Middle frontal gyrus (tissue), 1 donor: ENCODE measurements at regions not wholly inside any gene's neighbourhood (a gene's known extent, or its start where the extent isn't known, plus 50 kb on each side); places are given as distances from the start of the nearest gene placed in this dataset.

Source experiments
- DNase-seq: peaks from one replicate; pipeline ENCODE4 v3.0.0-alpha.2; 2015; ENCODE audit warnings: low spot score; ENCODE audit errors: extremely low spot score

DNA sequence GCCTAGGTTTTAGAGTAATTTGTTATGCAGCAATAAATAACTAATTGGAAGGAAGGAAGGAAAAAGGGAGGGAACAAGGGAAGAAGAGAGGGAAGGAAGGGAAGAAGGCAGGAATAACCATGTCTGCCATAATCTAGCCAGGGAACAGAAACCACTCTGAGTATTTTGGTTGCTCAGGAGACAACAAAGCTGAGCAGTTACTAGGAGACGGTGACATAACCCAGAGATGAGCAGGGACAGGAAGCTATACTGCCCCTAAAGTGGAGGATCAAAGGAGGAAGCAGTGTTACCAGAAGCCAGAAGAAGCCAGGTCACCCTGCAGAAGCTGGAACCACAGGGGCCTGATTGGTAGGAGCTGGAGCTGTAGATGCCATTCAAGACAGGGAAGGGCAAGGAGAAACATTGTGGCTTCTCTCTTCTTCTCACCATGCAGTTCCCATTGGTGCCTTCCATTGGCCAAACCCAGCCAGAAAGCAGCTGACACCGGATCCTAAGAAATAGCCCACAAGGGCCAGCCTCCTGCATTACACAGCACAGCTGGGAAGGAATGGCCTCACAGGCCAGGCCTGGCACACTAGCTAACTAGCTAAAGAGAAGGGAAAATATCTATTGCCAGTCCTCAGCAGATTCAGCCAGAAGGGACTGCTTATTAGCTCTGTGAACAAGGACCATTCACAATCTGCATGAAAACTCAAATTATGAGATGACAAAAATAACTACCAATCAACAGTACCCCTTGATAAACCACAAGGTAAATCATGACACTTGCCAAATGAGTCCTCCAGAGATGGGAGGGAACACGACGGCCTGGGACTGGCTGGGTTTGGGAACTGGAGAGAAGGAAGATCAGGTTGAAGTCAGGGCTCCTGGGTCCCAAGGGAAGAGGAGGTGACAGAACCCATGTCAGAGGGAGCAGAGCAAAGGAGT, 184.5 kb upstream of the NFE2L3 start:
- no peak for DNase-seq

DNA sequence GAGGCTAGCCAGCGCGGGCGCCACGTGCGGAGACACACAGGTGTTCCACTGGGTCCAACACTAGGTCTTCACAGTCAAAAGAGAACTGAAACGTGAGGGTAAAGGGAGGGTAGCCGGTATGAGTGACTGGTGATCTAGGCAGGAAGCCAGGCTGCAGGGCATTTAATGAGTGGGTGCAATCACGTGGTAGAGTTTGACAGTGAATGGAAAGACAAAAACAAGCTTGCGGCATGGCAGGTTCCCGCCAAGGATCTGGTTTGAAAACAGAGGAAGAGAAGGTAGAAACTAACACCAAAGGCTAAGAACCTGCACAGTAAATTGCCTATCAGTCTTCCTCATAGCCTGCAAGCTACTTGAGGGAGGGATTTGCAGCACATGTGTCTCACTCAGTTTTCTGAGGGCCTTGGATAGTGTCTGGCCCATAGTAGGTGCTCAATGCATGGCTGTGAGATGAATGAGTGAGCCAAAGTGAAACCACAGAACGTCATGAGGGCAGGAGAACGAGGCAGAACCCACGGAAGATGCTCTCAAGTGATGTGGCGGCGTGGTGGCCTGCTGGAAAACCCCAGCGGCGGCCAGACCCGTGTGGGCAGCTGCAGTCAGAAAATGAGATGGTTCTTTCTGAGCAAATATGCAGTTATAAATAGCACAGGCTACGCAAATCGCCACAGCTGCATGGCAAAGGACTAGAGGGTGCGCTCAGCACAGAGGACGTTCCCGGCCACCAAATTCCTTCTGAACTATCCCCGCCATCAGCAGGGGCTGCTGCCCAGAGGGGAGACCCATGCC, 183.6 kb upstream of the NFE2L3 start:
- no peak for DNase-seq

DNA sequence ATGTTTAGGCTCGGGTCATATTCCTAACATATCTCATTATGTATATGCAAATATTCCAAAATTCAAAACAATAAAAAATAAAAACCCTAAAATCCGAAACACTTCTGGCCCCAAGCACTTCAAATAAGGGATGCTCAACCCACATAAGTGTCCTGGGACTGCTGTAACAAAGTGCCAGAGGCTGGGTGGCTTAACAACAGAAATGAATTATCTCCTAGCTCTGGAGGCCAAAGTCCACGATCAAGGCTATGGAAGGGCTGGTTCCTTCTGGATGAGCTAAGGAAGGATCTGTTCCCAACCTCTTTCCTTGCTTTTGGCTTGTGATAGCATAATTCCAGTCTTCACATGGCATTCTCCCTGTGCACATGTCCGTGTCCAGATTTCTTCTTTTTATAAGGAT, 181.6 kb upstream of the NFE2L3 start:
- DNase-seq: no peak

DNA sequence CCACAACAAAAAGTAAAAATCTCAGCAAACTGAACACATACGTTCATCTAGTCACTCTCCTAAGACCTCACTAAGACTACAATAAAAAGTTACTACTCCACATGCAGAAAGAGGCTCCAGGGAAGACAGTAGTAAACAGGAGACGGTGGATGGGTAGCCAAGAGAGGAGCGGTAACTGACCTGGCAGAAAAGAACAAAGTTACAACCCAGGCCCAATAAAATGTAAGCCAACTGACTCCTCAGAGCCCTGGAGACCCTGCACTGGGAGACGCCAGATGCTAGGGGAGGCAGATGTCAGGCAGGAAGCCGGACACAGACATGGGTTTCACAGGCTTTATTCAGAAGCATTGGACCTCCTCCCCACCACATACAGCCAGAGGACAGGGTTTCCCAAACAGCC, 181.1 kb upstream of the NFE2L3 start:
- DNase-seq: no peak

DNA sequence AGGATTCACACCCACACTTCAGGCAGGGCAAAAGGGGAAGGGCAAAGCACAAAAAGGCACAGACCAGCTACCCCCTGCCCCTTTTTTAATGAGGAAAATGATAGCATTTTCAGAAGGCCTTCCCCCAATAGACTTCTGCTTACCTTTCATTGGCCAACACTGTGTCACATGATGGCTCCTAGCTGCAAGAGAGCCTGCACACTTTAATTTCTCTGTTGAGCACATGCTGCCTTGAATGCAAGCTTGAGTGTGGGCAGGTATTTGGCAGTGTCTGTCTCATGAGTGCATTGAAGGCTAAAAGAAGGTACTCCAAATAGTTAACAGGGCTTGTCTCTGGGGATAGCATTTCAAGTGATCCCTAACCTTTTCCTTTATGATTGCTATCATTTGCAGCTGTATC, 175.4 kb upstream of the NFE2L3 start:
- DNase-seq: no peak

DNA sequence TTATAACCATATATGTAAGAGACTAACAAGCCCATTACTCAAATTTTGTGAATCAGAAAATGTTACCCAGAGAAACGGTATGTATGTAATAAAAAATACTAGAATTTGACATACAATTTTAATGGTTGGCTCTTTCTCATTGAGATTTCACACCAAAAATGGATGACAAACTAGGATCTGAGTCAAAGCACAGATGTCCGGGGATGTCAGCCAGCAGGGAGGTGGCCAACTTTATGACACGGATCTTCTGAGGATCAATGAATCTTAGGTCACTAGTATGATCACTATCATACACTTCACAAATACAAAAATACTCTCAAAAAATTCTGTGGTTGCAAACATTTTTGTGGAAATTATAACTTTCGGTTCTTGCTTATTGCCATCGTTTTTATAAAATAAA, 173.5 kb upstream of the NFE2L3 start:
- DNase-seq: no peak

DNA sequence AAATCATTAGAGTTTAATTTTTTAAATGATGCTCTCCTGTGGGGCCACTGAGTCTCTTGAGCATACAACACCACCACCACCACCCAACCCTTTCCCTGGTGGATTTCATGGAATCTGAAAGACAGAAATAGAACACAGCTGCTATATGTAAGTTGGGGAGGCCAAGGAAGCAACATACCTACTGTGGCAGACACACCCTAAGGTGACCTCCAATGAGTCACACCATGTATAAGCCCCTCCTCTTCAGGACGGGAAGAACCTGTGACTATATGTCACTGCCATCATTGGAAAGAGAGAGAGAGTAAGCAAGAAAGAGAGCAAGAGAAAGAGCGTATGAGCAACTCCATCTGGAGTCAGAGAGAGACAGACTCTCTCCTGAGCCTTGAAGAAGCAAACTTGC, 172.4 kb upstream of the NFE2L3 start:
- no peak for DNase-seq

DNA sequence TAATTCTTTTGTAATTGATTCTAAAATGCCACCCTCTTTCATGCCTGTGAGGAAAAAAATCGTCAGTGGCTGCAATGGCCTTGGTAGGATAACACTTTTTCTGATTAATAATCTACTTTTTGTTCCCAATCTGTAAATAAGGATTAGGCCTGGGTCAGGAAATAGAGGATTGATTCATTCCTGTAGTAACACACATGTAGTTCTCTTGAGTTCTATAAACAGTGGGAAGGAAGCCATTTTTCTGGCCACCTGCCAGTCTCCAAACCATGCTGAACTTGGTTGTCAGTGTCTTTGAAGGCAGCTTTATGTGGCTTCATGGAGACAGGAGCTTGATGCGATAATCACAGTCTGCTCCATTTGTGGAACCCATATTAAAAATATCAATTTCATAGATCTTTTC, 169.3 kb upstream of the NFE2L3 start:
- no peak for DNase-seq

DNA sequence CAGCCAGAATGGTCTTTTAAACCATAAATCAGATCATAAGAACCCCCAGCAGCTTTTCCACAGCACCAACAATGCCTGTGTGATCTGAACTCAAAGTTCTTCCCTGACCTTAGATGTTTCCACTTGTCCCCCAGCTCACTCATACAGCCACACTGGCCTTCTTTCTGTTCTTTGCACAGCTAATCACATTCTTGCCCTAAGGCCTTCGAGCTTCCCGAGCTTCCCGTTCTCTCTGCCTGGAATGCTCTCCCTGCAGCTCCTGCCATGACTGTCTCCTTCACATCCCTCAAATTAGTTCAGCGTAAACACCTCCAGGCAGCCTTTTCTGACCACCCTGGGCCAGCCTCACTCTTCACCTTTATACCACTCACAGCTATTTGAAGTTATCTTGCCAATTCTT, 166.8 kb upstream of the NFE2L3 start:
- no peak for DNase-seq

DNA sequence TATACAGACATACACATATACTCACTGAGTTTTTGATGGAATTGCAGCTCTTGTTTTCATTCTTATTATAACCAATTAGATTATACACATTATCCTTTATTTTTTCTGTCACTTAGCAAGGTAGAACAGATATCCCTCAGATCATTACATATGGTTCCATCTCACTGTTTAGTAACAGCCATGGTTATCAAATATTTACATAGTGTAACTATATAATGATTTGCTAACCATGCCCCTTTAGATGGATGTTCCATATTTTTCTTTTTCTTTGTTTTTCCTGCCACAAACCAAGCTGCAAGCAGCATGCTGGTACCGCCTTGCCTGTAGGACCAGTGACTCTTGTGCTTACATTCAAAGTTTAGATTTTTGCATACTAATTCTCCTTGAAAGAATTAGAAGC, 163.4 kb upstream of the NFE2L3 start:
- no peak for DNase-seq

DNA sequence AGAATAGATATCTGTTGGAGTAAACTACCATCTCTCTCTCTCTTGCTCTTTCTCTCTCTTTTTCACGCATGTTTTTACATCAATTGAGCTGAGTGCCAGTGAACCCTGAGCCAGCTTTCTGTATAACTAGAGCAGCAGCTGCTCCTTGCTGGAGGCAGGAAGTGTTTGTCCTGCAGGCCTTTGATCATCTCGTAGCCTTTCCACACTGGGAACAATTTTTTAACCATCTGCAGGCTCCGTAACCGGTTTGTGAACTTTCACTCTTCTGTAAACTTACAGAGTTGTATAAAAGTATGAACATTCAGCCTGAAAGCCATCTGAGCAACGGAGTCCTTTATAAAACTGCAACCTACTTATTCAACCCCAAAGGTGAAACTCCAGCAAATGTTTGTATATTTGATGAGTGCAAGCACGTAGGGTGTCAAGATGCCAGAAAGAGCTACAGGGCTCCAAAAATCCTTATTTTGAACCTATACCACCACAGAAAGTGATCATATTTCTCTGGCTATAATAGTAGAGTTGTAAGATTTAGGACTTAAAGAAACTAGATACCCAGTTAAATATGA, 162.8 kb upstream of the NFE2L3 start:
- DNase-seq: no peak

DNA sequence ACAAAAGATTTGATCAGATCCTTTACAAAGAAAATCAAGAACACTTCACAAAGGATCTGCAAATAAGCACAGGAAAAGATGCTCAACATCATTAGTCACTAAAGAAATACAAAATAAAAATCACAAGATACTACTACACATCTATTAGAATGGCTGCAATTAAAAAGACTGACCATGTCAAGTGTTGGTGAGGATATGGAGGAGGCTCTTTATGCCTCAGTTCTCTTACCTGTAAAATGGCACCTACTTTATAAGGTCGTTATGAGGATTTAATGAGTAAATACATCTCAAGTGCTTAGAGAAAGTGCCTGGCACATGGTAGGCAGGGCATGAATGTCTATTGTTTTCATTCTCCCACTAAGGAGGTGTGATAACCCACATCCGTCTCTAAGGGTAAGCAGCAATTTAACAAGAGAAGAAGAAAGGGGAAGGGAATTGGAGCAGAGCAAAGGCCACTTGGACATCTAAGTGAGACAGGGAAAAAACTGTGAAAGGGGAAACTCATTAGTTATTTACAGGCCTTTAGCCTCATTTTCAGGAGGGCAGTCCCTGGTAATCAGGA, 157.5 kb upstream of the NFE2L3 start:
- DNase-seq: no peak

DNA sequence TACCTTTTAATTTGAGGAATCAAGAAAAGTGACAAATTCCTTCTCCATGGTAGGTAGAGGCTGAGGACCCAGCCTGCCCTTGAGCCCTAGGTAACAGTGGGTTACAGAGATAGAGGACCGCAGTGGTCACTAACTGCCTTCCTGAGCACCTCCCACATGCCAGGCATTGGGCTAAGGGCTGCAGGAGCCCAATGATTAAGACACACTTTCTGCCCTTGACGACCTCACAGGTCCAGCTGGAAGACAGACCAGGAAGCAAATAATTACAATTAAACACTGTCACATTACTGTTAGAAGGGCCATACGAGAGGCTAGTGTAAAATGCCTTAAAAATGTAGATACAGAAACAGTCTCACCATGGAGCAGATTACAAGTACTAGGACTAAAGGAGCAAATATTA, 156.8 kb upstream of the NFE2L3 start:
- DNase-seq: no peak

DNA sequence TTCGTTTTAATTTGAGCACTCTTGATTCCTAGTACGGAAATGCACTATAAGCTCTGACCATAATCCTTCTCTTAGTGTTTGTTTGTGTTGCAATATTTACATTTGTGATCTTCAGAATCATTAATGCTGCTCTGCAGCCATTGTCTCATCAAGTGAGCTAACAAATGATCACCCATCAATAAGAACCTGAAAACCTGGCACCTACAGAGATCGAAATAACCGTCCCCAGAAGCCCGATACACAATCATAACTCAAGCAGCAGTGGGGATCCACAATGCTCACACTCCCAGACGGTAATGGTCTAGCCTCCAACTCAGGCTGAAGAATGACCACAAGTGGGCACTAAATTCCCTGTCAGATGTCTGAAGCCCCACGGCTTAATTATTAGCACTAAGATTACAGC, 156.0 kb upstream of the NFE2L3 start:
- no peak for DNase-seq

DNA sequence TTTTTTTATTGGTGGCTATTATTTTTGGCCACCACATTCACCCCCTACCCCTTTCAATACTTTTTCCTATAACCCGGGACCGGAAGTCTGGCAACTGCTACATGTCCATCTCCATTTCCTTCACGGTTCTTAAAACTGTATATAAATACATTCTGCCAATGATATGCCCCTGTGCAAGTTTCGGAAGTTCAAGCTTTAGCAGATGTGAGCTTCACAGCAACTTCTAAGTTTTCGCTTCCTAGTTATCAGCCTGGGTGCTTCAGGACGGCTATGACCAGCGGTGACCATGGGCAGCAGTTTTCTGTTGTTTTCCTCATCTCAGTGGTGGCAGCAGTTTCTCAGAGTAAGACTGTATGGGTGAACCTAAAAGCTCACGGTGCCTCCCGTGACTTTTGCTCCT, 153.5 kb upstream of the NFE2L3 start:
- DNase-seq: no peak

DNA sequence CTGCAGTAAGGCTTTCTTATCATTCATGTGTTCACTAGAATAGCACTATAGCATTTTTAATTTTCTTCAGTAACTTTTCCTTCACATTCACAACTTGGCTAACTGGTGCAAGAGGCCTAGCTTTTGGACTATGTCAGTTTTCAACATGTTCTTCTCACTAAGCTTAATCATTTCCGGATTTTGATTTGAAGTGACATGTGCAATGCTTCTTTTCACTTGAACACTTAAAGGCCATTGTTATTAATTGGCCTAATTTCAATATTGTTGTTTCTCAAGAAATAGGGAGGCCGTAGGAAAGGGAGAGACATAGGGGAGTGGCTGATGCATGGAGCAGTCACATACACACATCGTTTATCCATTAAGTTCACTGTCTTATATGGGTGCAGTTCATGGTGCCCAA, 151.2 kb upstream of the NFE2L3 start:
- no peak for DNase-seq

DNA sequence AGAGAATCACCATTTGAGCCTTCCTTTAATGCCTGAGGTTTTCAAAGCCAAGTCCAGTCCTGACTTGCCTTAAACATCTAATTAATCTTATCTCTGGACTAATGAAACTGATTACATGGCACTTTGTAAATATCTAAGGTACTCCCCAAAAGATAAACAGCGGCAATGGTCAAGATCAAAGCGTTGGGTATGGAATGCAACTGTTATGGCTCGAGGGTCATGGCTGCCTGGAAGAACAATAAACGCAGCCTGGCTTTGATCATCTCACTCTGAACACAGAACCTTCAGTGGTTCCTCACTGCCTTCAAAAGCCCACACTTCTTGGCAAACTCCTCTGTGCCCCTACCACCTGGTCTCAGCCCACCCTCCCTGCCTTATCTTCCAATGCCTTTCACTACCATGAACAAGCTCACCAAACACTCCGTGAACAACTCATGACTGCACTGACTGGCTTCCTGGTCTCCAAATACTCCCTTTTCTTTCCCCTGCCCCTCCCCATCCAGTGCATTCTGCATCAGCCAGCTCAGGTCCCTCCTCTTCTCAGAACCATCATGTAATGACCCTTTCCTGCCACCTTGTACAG, 150.2 kb upstream of the NFE2L3 start:
- no peak for DNase-seq

DNA sequence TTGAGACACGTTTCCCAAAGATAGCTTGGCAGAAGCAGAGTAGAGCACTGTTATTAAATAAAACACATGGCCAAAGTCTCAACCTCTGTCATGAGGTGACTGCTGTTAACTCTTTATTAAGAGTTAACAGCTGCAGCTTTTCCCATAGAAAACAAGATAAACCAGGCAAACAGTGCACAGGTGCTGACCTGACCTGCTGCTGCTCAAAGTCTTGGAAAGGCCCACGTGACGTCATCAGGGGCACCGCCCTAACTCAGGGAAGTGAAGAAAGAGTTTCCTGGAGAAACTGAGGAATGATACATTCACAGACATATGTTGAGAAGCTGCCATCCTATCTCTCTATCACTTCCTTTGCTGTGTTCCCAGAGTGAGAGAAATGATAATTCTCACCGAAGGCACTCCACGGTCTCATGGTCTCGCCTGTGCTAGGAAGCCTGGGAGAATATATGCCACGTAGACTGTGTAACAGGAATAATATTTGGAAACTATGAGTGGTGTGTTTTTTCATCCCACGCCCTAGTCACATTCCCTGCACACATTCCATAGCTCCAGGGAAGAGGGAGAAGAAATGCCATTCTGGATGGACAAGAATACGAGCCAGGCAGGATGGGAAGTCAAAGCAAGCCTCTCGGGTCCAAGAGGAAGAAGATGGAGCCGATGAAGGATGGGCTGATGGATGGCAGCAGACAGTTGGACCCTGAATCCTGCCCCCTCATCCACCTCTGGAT, 146.2 kb upstream of the NFE2L3 start:
- no peak for DNase-seq

DNA sequence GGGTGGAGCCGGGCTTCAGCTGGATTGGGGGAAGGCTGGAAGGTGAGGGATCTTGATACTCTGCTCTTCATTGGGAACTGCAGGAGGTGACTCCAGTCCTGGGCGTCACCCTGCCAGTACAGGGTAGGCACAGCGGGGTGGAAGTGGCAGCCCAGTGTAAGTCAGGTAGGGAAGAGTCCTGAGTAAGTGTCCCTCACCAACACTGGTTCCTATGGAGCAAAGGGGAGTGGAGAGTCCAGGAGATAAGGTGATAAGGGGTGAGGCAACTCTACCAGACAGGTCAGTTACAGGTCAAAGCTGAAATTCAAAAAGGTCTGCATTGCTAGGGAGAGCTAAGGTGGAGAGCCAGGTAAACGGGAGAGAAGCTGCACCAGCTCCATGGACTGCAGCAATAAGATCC, 145.6 kb upstream of the NFE2L3 start:
- no peak for DNase-seq

DNA sequence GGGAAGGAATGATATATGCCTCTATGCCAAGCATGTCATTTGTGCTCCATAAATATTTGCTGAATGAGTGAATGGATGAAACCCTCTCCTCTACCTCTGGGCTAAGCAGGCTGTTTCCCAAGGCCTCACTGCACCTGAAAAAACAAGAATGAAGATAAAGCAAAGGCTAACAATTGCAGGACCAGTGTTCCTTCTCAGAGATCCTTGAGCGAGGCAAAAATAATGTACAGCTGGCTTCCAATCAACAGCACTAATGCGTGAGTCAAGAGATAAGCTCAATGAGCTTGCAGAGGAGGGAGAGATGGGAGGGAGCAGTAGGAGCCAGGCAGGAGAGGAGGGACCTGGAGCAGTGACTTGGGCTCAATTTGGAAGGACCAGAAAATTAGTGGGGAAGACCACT, 144.5 kb upstream of the NFE2L3 start:
- DNase-seq: no peak

DNA sequence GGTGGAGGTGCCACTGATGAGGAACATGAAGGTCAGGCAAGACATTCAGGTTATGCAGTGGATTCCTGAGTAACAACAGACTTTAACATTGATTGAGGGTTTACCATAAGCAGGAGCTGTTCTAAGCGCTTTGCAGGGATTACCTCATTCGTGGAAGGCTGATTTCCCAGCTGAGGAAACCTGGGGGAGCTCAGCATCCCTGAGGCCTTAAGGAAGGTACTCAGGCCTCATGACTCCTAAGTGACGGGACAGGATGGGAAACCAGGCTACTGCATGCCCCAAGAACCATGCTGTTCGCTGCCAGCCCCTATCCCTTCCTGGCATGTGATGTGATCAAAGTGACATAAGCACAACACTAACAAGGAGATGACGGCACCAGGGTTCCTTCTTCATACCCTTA, 143.6 kb upstream of the NFE2L3 start:
- DNase-seq: no peak
